PC-3 (cell line): ENCODE measurements at regions not wholly inside any gene's neighbourhood (a gene's known extent, or its start where the extent isn't known, plus 50 kb on each side); places are given as distances from the start of the nearest gene placed in this dataset.

ENCODE experiments used
- ATAC-seq: fragments of 200-7000 bp; cut with Tn5 transposase; 2 replicates; pipeline ENCODE4 v1.9.1; 2020; ENCODE audit warnings: mild to moderate bottlenecking, moderate library complexity
- BruUV-seq: library from RNA; stranded (reverse); fragments of 400-500 nt; replicated peaks from 2 replicates; lab custom pipeline; 2021; lab: Mats Ljungman, UMichigan
- CTCF ChIA-PET: fragments of 300-600 bp; sonication (Branson Sonifier 250); formaldehyde crosslinking; loops from one replicate; lab custom pipeline; 2022; ENCODE audit warnings: antibody characterized with exemption; lab: Charles Lee
- POLR2A ChIA-PET: fragments of 300-600 bp; sonication (Branson Sonifier 250); formaldehyde crosslinking; loops from one replicate; lab custom pipeline; 2022; ENCODE audit warnings: antibody characterized with exemption; ENCODE audit not compliant: unreplicated experiment; lab: Charles Lee
- DNase-seq: peaks from one replicate; pipeline ENCODE4 v3.0.0-alpha.2; 2015
- H2AFZ ChIP-seq: fragments of 300-600 bp; sonication (generic); 2 replicates; pipeline ENCODE4 v1.6.0; 2016; ENCODE audit warnings: antibody characterized with exemption, low read length
- H3F3A ChIP-seq: fragments of 300-600 bp; sonication (generic); one replicate; pipeline ENCODE4 v1.6.0; 2017; ENCODE audit warnings: antibody characterized with exemption, low read length, control low read depth, mild to moderate bottlenecking; ENCODE audit not compliant: unreplicated experiment
- H3K27ac ChIP-seq: fragments of 300-600 bp; sonication (generic); 2 replicates; pipeline ENCODE4 v1.5.1; 2016; ENCODE audit warnings: mild to moderate bottlenecking, low read length
- H3K27me3 ChIP-seq: fragments of 300-600 bp; sonication (generic); 2 replicates; pipeline ENCODE4 v1.6.1; 2016; ENCODE audit warnings: low read length, mixed read lengths
- H3K36me3 ChIP-seq: fragments of 300-600 bp; sonication (generic); 2 replicates; pipeline ENCODE4 v1.6.1; 2016; ENCODE audit warnings: low read depth, mixed run types, low read length, mixed read lengths
- H3K4me1 ChIP-seq: fragments of 300-600 bp; sonication (generic); 2 replicates; pipeline ENCODE4 v1.5.1; 2016; ENCODE audit warnings: low read length; ENCODE audit not compliant: insufficient read depth
- H3K4me2 ChIP-seq: fragments of 300-600 bp; sonication (generic); 2 replicates; pipeline ENCODE4 v1.6.0; 2016; ENCODE audit warnings: low read length
- H3K4me3 ChIP-seq: fragments of 300-600 bp; sonication (generic); 2 replicates; pipeline ENCODE4 v1.5.1; 2016; ENCODE audit warnings: mild to moderate bottlenecking, low read length, mixed read lengths
- H3K79me2 ChIP-seq: fragments of 300-600 bp; sonication (generic); 2 replicates; pipeline ENCODE4 v1.6.1; 2017; ENCODE audit warnings: low read length, mixed read lengths
- H3K9ac ChIP-seq: fragments of 300-600 bp; sonication (generic); 2 replicates; pipeline ENCODE4 v1.6.0; 2016; ENCODE audit warnings: mild to moderate bottlenecking, low read length
- H3K9me2 ChIP-seq: fragments of 300-600 bp; sonication (generic); replicated peaks from 2 replicates; pipeline ENCODE4 v1.6.1; 2016; ENCODE audit warnings: mixed run types, low read length, mixed read lengths
- H3K9me3 ChIP-seq: fragments of 300-600 bp; sonication (generic); 2 replicates; pipeline ENCODE4 v1.6.1; 2016; ENCODE audit warnings: low read length, mixed read lengths
- H4K20me1 ChIP-seq: fragments of 300-600 bp; sonication (generic); 2 replicates; pipeline ENCODE4 v1.6.1; 2016; ENCODE audit warnings: low read length, mixed read lengths
- CTCF ChIP-seq: fragments of 300-600 bp; sonication (generic); conservative IDR thresholded peaks from 2 replicates; pipeline ENCODE4 v1.5.1; 2017; ENCODE audit warnings: antibody characterized with exemption, low read depth, mild to moderate bottlenecking, low read length
- EZH2 ChIP-seq: fragments of 300-600 bp; sonication (generic); IDR thresholded peaks from one replicate; pipeline ENCODE4 v1.6.1; 2017; ENCODE audit warnings: antibody characterized with exemption, mild to moderate bottlenecking, low read length; ENCODE audit not compliant: unreplicated experiment
- EZH2phosphoT487 ChIP-seq: fragments of 300-600 bp; sonication (generic); IDR thresholded peaks from 2 replicates; pipeline ENCODE4 v1.6.1; 2018; ENCODE audit warnings: mild to moderate bottlenecking, antibody characterized with exemption, low read length, borderline replicate concordance
- intact Hi-C: fragments of 100-400 bp; cut with micrococcal nuclease; formaldehyde crosslinking; loops from 2 replicates; pipeline ENCODE4 v1.9.0; 2023

DNA sequence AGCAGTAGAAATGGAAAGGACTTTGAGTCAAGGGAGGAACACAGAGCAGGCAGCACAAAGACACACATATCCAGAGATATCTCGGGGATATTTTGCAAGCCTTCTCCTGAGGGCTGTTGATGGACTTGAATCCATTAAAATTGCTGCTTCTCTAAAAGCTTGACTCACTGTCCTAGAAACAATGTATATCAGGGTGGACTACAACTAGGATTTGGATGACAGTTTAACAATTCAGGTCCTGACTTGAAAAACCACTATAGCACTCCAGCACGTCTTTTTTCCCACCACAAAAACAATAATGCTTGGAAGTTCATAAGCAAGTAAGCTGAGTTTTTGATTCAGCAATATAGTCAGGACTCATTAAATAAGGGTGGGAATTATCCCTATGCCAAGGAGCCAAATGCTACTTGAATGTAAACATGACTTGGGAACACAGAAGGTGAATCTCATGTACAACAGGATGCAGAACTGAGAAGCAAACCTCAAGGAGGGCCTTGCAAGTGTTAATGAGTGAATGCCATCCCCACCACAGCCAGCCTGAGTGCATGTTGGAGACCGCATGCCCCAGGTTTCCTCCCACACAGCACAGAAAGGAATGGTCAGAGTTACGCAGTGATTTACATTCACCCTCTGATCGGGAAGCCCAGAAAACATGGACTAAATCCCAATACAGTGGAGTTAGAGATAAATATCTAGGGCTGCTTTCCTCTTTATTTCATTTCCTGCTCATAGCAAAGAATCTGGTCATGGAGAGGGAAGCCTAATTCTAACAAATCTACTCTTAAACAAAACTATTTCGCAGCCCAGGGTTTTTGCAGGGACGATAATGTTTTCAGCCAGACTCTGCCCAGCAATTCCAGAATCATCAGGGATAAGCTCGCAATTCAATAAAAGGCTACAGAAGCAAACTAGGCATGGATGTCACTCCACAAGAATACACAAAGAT is 98.4 kb upstream of the OR9G4 start:
- Histone ChIP-seq H3K4me3 (no peak overlapping the region), H3K4me2 (no peak overlapping the region), H4K20me1 (no peaks in the 10 kb centered on the region), H3K4me1 (no peaks in the 10 kb centered on the region), H2AFZ (no peak overlapping the region), H3K27me3 (peaks cover 67% of the 10 kb centered on the region), H3K27ac (no peak overlapping the region), H3F3A (no peaks in the 10 kb centered on the region), H3K36me3 (no peaks in the 10 kb centered on the region), H3K79me2 (no peaks in the 10 kb centered on the region), H3K9me3 (no peaks in the 10 kb centered on the region), H3K9me2 (no peaks in the 10 kb centered on the region), H3K9ac (no peak overlapping the region)
- no TSS peak for BruUV-seq
- POLR2A ChIA-PET = no interaction called here
- CTCF ChIA-PET = no interaction called here
- no peak for TF ChIP-seq CTCF
- no peak for TF ChIP-seq EZH2phosphoT487
- no peak for TF ChIP-seq EZH2
- ATAC-seq (no peak), DNase-seq (no peak)
- intact Hi-C loops = no loop called here

DNA sequence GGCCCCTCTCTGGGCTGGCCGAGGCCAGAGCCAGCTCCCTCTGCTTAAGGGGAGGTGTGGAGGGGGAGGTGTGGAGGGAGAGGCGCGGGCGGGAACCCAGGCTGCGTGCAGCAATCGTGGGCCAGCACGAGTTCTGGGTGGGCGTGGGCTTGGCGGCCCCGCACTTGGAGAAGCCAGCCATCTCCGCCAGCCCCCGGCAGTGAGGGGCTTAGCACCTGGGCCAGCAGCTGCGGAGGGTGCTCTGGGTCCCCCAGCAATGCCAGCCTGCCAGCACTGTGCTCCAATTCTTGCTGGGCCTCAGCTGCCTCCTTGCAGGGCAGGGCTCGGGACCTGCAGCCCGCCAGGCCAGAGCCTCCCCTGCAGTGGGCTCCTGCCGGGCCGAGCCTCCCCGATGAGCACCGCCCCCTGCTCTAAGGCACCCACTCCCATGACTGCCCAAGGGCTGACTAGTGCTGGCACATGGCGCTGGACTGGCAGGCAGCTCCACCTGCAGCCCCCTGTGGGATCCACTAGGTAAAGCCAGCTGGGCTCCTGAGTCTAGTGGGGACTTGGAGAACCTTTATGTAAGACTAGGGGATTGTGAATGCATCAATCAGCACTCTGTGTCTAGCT is 96.7 kb upstream of the OR9G4 start:
- Histone ChIP-seq H4K20me1 (no peaks in the 10 kb centered on the region), H3K27ac (no peak overlapping the region), H3K4me2 (no peak overlapping the region), H3K4me1 (no peaks in the 10 kb centered on the region), H3F3A (no peaks in the 10 kb centered on the region), H3K9me3 (no peaks in the 10 kb centered on the region), H3K36me3 (no peaks in the 10 kb centered on the region), H3K9ac (no peak overlapping the region), H3K79me2 (no peaks in the 10 kb centered on the region), H3K27me3 (peaks cover 67% of the 10 kb centered on the region), H2AFZ (no peak overlapping the region), H3K9me2 (no peaks in the 10 kb centered on the region), H3K4me3 (no peak overlapping the region)
- no peak for TF ChIP-seq CTCF
- TF ChIP-seq EZH2phosphoT487 = no peak
- no peak for TF ChIP-seq EZH2
- intact Hi-C loops = no loop called here
- BruUV-seq = no TSS peak
- POLR2A ChIA-PET = no interaction called here
- no peak for ATAC-seq
- CTCF ChIA-PET = no interaction called here
- DNase-seq = no peak

DNA sequence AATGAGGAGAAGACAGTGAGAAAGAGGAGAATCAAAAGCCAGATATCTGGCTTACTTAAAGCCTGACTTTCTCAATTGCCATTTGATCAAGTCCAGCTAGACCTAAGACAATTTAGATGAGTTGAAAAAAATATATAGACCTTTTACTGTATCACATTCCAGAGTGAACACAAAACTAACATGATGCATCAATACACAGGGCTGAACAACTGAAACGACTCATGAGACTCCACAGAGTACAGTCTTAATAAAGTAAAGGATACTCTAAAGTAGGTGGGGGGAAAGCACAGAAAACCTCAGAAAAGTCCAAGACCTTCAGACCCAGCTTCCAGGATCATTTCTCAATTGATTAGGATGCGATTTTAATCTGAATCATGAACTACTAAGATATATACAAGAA is 95.3 kb upstream of the OR9G4 start:
- DNase-seq (no peak), ATAC-seq (no peak)
- TF ChIP-seq EZH2phosphoT487 (no peak), EZH2 (no peak), CTCF (no peak)
- no peak overlapping the region for H3K27ac ChIP-seq
- no peaks in the 10 kb centered on the region for H3K4me1 ChIP-seq
- CTCF ChIA-PET = interaction anchor here (0.5 kb wide), 1 partner anchor 406 kb away, joined by 9 read pairs; no protein-coding TSS in a partner anchor
- no peak overlapping the region for H3K9ac ChIP-seq
- no peaks in the 10 kb centered on the region for H3K9me2 ChIP-seq
- H3K9me3 ChIP-seq = no peaks in the 10 kb centered on the region
- H2AFZ ChIP-seq = no peak overlapping the region
- no peaks in the 10 kb centered on the region for H3F3A ChIP-seq
- no peak overlapping the region for H3K4me2 ChIP-seq
- no peaks in the 10 kb centered on the region for H3K79me2 ChIP-seq
- POLR2A ChIA-PET = no interaction called here
- no peaks in the 10 kb centered on the region for H3K36me3 ChIP-seq
- intact Hi-C loops = loop anchor here (5.0 kb wide), 1 partner anchor 273 kb away; no protein-coding TSS in a partner anchor
- peaks cover 58% of the 10 kb centered on the region for H3K27me3 ChIP-seq
- no peaks in the 10 kb centered on the region for H4K20me1 ChIP-seq
- H3K4me3 ChIP-seq = no peak overlapping the region
- BruUV-seq = no TSS peak
